ENCODE measurements at regions not wholly inside any gene's neighbourhood (a gene's known extent, or its start where the extent isn't known, plus 50 kb on each side); places are given as distances from the start of the nearest gene placed in this dataset.

DNA sequence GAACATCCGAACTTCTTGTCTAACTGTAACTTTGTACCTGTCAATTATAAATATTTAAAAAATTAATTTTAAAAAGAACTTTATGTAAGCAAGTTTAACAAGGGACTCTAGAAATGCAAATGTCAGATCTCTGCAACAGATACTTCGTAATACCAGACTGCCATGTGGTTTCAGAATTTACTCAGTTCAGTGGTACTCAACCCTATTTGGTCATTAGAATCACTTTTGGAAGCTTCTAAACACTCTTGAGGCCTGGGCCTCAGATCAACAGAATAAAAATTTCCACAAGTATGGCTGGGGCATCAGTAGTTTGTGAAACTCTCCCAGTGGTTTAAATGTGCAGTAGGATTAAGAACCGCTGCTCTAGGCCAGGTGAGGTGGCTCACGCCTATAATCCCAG, 139.5 kb upstream of the SMYD2 start (continued):
- TF ChIP-seq, protein P1, sequence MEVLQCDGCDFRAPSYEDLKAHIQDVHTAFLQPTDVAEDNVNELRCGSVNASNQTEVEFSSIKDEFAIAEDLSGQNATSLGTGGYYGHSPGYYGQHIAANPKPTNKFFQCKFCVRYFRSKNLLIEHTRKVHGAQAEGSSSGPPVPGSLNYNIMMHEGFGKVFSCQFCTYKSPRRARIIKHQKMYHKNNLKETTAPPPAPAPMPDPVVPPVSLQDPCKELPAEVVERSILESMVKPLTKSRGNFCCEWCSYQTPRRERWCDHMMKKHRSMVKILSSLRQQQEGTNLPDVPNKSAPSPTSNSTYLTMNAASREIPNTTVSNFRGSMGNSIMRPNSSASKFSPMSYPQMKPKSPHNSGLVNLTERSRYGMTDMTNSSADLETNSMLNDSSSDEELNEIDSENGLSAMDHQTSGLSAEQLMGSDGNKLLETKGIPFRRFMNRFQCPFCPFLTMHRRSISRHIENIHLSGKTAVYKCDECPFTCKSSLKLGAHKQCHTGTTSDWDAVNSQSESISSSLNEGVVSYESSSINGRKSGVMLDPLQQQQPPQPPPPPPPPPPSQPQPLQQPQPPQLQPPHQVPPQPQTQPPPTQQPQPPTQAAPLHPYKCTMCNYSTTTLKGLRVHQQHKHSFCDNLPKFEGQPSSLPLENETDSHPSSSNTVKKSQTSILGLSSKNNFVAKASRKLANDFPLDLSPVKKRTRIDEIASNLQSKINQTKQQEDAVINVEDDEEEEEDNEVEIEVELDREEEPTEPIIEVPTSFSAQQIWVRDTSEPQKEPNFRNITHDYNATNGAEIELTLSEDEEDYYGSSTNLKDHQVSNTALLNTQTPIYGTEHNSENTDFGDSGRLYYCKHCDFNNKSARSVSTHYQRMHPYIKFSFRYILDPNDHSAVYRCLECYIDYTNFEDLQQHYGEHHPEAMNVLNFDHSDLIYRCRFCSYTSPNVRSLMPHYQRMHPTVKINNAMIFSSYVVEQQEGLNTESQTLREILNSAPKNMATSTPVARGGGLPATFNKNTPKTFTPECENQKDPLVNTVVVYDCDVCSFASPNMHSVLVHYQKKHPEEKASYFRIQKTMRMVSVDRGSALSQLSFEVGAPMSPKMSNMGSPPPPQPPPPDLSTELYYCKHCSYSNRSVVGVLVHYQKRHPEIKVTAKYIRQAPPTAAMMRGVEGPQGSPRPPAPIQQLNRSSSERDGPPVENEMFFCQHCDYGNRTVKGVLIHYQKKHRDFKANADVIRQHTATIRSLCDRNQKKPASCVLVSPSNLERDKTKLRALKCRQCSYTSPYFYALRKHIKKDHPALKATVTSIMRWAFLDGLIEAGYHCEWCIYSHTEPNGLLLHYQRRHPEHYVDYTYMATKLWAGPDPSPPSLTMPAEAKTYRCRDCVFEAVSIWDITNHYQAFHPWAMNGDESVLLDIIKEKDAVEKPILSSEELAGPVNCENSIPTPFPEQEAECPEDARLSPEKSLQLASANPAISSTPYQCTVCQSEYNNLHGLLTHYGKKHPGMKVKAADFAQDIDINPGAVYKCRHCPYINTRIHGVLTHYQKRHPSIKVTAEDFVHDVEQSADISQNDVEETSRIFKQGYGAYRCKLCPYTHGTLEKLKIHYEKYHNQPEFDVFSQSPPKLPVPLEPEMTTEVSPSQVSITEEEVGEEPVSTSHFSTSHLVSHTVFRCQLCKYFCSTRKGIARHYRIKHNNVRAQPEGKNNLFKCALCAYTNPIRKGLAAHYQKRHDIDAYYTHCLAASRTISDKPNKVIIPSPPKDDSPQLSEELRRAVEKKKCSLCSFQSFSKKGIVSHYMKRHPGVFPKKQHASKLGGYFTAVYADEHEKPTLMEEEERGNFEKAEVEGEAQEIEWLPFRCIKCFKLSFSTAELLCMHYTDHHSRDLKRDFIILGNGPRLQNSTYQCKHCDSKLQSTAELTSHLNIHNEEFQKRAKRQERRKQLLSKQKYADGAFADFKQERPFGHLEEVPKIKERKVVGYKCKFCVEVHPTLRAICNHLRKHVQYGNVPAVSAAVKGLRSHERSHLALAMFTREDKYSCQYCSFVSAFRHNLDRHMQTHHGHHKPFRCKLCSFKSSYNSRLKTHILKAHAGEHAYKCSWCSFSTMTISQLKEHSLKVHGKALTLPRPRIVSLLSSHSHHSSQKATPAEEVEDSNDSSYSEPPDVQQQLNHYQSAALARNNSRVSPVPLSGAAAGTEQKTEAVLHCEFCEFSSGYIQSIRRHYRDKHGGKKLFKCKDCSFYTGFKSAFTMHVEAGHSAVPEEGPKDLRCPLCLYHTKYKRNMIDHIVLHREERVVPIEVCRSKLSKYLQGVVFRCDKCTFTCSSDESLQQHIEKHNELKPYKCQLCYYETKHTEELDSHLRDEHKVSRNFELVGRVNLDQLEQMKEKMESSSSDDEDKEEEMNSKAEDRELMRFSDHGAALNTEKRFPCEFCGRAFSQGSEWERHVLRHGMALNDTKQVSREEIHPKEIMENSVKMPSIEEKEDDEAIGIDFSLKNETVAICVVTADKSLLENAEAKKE (CRISPR knock-in tag; IDR thresholded peaks at IDR 0.05): no peak
- TF ChIP-seq JUNB (IDR thresholded peaks at IDR 0.05; ENCODE audit: unreplicated experiment): no peak
- no peak for TF ChIP-seq ZNF114 (CRISPR knock-in tag; IDR thresholded peaks at IDR 0.05)
- no peak for TF ChIP-seq STAT1 (IDR thresholded peaks at IDR 0.05; ENCODE audit: unreplicated experiment)
- TF ChIP-seq POLR2AphosphoS5 (IDR thresholded peaks at IDR 0.05; ENCODE audit: low read depth): no peak

DNA sequence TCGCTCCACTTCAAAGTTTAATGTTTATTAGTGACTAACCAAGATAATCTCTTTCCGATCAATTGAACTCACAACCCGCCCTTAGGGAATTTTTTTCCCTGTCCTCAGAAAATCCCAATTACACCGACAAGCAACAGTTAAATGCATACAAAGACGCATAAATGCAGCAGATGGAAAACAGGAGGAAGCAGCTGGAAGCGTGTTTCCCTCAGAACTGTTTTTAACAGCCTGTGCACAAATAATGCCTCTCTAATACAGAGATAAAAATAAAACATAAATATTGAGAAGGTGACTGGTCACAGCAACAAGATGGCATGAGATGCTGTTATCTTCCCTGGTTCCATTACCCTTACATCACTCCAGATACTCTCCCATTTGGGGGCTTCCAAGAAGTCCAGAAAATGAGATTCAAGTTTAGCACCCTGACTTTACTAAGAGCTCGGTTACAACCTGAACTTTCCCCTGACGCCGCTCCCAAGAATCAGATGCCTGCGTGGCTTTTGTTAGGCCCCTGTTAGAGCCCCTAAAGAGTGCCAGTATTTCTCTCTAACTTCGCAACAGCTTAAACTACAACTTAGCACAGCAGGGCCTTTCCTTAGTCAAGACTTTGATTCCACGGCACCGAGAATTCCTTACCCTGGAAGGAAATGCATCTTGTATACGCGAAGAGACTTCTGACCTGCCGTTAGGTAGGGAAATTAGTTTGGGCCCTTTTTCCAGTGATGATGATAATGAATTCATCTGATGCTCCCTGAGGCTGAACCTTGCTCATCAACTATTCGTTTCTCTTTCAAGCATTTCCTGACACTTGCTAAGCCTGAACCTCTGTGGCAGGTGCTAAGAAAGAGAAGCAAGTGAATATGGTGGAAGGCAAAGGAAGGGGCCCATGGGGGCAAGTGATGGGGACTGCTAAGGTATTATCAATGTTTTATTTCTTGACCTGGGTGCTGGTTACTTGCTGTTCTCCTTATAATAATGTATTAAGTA, 137.7 kb upstream of the SMYD2 start:
- ATAC-seq: peak; percentile 69
- no peaks in the 10 kb centered on the region for H3K36me3 ChIP-seq (ENCODE audit: insufficient read depth)
- no peak overlapping the region for H3K4me3 ChIP-seq
- Mint-ChIP-seq H3K4me1 (peaks cover 19% of the 10 kb centered on the region), H3K36me3 (ENCODE audit: low read depth) (no peaks in the 10 kb centered on the region), H3K9me3 (no peaks in the 10 kb centered on the region), H3K4me3 (no peak overlapping the region), H3K27me3 (ENCODE audit: insufficient read depth, low read depth, poor library complexity) (peaks cover 4% of the 10 kb centered on the region), H3K27ac (no peak overlapping the region)
- no peak overlapping the region for H3K4me2 ChIP-seq
- peaks cover 9% of the 10 kb centered on the region; the same call in 1 of the 2 replicates for H3K4me1 ChIP-seq (ENCODE audit: insufficient read depth)
- H3F3A ChIP-seq (replicated peaks; ENCODE audit: low read depth): no peaks in the 10 kb centered on the region
- H3K79me2 ChIP-seq (replicated peaks; ENCODE audit: insufficient read depth): no peaks in the 10 kb centered on the region
- H2AFZ ChIP-seq: no peak overlapping the region
- no peaks in the 10 kb centered on the region for H4K20me1 ChIP-seq (replicated peaks; ENCODE audit: insufficient read depth)
- H3K9me2 ChIP-seq (ENCODE audit: insufficient read depth): peaks cover 5% of the 10 kb centered on the region
- H3K27me3 ChIP-seq (ENCODE audit: insufficient read depth): no peaks in the 10 kb centered on the region
- H3K27ac ChIP-seq (ENCODE audit: low read depth): no peak overlapping the region
- DNase-seq (ENCODE audit: low spot score): peak; percentile 46
- TF ChIP-seq, protein P2, sequence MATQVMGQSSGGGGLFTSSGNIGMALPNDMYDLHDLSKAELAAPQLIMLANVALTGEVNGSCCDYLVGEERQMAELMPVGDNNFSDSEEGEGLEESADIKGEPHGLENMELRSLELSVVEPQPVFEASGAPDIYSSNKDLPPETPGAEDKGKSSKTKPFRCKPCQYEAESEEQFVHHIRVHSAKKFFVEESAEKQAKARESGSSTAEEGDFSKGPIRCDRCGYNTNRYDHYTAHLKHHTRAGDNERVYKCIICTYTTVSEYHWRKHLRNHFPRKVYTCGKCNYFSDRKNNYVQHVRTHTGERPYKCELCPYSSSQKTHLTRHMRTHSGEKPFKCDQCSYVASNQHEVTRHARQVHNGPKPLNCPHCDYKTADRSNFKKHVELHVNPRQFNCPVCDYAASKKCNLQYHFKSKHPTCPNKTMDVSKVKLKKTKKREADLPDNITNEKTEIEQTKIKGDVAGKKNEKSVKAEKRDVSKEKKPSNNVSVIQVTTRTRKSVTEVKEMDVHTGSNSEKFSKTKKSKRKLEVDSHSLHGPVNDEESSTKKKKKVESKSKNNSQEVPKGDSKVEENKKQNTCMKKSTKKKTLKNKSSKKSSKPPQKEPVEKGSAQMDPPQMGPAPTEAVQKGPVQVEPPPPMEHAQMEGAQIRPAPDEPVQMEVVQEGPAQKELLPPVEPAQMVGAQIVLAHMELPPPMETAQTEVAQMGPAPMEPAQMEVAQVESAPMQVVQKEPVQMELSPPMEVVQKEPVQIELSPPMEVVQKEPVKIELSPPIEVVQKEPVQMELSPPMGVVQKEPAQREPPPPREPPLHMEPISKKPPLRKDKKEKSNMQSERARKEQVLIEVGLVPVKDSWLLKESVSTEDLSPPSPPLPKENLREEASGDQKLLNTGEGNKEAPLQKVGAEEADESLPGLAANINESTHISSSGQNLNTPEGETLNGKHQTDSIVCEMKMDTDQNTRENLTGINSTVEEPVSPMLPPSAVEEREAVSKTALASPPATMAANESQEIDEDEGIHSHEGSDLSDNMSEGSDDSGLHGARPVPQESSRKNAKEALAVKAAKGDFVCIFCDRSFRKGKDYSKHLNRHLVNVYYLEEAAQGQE (IDR thresholded peaks at IDR 0.05; ENCODE audit: unreplicated experiment): no peak
- TF ChIP-seq JUNB (IDR thresholded peaks at IDR 0.05; ENCODE audit: unreplicated experiment): no peak

Data from GM23338 (cell line).